ENCODE measurements at regions not wholly inside any gene's neighbourhood (a gene's known extent, or its start where the extent isn't known, plus 50 kb on each side); places are given as distances from the start of the nearest gene placed in this dataset.

DNA sequence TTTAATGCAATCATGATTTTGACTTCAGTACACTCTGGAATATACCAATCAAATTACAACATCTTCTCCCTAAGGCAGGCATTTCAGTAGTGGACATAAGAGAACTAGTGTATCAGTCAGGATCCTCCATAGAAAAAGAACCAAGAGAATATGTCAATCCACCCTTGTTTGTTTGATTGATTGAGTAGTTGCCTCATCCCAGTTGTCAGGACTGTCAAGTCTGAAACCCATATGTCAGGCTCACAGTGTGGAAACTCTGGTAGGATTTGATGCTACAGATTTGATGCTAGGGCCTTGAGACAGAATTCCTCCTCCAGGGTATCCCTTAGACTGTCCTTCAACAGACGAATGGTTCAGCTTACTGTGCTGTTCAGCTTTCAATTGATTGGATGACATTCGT is 375.0 kb downstream of the ETS1 start:
- DNase-seq (ENCODE audit: low spot score) = no peak
- TF ChIP-seq, protein P1, sequence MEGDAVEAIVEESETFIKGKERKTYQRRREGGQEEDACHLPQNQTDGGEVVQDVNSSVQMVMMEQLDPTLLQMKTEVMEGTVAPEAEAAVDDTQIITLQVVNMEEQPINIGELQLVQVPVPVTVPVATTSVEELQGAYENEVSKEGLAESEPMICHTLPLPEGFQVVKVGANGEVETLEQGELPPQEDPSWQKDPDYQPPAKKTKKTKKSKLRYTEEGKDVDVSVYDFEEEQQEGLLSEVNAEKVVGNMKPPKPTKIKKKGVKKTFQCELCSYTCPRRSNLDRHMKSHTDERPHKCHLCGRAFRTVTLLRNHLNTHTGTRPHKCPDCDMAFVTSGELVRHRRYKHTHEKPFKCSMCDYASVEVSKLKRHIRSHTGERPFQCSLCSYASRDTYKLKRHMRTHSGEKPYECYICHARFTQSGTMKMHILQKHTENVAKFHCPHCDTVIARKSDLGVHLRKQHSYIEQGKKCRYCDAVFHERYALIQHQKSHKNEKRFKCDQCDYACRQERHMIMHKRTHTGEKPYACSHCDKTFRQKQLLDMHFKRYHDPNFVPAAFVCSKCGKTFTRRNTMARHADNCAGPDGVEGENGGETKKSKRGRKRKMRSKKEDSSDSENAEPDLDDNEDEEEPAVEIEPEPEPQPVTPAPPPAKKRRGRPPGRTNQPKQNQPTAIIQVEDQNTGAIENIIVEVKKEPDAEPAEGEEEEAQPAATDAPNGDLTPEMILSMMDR (IDR thresholded peaks at IDR 0.05; ENCODE audit: extremely low read depth, missing control alignments) = no peak

DNA sequence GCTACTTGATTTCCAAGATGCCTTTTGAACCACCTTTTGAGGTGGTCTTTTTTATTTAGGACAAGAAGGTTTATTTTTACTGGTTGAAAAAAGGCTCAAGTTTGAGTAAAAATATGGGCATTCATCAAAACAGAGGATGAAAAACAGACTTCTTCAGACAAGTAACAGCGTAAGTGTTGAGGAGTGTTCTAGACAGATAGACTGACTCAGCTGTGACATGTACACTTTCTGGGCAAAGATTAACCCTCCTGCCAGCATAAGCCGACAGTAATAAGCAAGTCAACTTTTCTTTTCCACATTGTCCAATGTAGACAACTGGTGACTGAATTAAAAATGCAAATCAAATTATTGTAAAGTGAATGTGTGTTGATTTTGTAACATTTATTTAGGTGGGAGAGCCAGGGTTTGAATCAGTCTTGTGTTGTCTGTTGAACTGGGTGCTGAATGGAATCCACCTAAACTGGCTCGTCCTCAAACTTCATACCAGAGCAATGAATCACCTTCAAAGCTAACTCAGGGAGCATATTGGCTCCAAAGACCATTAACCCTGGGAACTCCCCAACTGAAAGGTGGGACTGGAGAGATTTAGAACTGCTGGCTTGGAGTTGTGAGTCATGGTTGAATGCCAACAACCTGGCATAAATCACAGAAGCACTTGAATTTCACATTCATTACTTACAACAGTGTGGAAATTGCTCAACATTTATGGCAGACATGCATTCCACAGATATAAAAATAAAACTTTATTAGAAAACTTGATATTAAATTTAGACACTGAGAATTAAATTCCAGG is 377.0 kb downstream of the ETS1 start:
- TF ChIP-seq, protein P1 (IDR thresholded peaks at IDR 0.05; ENCODE audit: extremely low read depth, missing control alignments) = no peak
- DNase-seq (ENCODE audit: low spot score) = no peak

DNA sequence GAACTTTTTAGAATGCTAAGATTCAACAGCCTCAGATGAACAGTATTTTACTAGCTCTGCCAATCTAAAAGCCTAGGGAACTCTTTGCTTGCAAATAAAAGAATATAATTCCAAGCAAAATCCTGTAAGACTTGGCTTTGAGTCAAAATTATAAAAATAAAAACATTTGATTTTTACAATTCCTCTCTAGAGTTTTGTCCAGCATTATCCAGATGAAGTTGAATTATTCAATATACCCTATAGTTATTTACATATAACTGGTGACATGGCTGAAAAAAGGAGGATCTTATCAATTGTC is 378.3 kb downstream of the ETS1 start:
- TF ChIP-seq, protein P1 (IDR thresholded peaks at IDR 0.05; ENCODE audit: extremely low read depth, missing control alignments) = no peak
- DNase-seq (ENCODE audit: low spot score) = no peak

DNA sequence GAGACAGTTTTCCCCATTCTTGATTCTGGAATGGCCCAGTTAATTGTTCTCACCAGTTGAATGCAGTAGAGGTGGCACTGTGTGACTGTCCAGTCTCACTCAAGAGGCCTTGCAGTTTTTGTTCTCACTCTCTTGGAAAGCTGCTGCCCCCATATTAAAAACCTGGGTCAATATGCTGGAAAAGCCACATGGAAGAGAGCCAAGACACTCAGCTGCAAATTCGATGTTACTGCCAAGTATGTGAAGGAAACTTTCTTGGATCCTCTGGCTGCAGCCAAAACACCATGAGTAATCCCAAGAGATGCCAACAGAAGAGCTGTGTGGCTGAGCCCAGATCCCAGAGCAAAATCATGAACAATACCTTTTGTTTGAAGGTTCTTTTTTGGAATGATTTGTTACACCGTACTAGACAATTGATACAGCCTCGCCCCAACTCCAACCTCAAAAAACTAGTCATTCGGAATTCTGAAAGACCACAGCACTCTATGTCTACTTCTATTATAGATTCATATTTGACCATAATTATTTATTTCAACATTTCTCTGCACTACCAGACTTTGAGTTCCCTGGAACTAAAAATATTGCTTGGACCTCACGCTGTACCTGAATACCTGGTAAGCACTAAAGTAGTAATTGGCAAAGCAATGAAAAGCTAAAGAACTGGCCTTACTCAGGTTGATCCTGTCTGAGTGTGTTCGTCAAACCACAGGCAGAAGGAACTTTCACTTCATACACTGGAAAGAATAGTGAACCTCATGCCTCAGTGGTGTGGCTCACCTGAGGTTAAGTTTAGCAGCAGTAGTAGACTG is 378.8 kb downstream of the ETS1 start:
- TF ChIP-seq, protein P1 (IDR thresholded peaks at IDR 0.05; ENCODE audit: extremely low read depth, missing control alignments) = no peak
- DNase-seq (ENCODE audit: low spot score) = no peak

DNA sequence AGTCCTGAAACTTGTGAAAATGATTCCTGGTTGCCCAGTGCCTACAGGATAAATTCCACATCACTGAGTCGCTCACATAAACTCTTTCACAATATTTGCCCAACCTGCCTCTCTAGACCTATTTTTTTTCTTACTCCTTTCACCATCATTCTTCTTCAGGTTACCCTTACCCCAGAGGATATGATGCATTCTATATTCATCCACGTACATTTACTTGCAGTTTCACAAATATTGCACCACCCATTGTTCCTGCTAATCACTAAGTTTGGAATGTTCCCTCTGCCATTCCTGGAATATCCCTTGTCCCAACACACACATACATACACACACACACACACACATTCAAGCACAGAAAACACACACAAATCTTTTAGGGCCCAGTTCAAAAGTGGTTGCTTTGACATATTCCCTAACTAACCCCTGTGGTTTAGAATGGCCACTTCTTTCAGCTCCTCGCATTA is 379.5 kb downstream of the ETS1 start:
- no peak for DNase-seq (ENCODE audit: low spot score)
- TF ChIP-seq, protein P1 (IDR thresholded peaks at IDR 0.05; ENCODE audit: extremely low read depth, missing control alignments) = no peak

DNA sequence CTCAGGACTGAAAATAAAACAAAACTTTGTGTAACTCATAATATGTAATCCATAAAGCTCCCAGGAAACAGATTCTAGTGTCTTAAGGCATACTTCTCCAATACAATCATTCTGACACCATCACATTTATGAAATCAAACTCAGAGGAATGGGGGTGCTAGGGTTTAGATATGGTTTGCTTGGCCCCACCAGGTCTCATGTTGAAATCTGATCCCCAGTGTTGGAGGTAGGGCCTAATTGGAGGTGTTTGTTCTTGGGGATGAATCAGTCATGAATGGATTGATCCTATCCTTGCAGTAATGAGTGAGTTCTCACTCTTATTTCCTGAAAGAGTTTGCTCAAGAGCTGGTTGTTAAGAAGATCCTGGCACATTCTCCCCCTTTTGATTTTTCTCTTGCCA is 380.9 kb downstream of the ETS1 start:
- DNase-seq (ENCODE audit: low spot score) = no peak
- TF ChIP-seq, protein P1 (IDR thresholded peaks at IDR 0.05; ENCODE audit: extremely low read depth, missing control alignments) = no peak

DNA sequence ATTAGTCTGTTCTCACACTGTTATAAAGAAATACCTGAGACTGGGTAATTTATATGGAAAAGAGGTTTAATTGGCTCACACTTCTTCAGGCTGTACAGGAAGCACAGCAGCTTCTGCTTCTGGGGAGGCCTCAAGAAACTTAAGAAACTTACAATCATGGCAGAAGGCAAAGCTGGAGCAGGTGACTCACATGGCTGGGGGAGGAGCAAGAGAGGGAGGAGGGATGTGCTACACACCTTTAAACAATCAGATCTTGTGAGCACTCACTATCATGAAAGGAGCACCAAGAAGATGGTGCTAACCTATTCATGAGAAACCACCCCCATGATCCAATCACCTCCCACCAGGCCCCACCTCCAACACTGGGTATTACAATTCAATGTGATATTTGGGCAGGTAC is 381.6 kb downstream of the ETS1 start:
- TF ChIP-seq, protein P1 (IDR thresholded peaks at IDR 0.05; ENCODE audit: extremely low read depth, missing control alignments) = no peak
- no peak for DNase-seq (ENCODE audit: low spot score)

All from GM20000 (cell line).